ENCODE measurements at regions not wholly inside any gene's neighbourhood (a gene's known extent, or its start where the extent isn't known, plus 50 kb on each side); places are given as distances from the start of the nearest gene placed in this dataset.
"Not testable (repeated sequence)": the region's sequence is repeated elsewhere in the genome, so short reads cannot be mapped to it uniquely, and the experiment has no call there.

DNA sequence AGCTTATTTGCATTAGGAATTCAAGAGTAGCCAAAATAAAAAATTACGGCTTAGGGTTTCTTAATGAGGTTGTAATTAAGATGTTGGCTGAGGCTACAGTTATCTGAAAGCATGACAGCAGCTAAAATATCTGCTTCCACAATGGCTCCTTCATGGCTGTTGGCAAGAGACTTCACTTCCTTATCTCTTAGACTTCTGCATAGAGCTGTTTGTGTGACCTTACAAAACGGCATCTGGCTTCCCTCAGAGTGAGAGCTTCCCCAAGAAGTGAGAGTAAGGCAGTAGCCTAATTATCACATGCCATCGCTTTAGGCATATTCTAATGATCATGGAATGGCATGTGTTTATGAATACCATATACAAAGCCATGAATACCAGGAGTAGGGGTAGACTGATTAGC is 57.6 kb downstream of the CCDC59 start:
- H3K36me3 ChIP-seq (ENCODE audit: insufficient read depth, low read length) = no peaks in the 10 kb centered on the region
- no peak overlapping the region for H3K4me3 ChIP-seq
- H3K27ac ChIP-seq = no peak overlapping the region
- H3K9ac ChIP-seq (ENCODE audit: insufficient read length) = no peak overlapping the region
- H3K9me3 ChIP-seq (ENCODE audit: low read depth, low read length) = no peaks in the 10 kb centered on the region
- no peak for DNase-seq (ENCODE audit: low read depth, low spot score)
- TF ChIP-seq FOXP2 (optimal IDR thresholded peaks at IDR 0.05; ENCODE audit: control extremely low read depth, extremely low read length, insufficient read depth) (no peak), POLR2AphosphoS5 (IDR thresholded peaks at IDR 0.05; ENCODE audit: borderline replicate concordance, low read depth, low read length) (no peak), EZH2 (IDR thresholded peaks at IDR 0.05) (no peak)

DNA sequence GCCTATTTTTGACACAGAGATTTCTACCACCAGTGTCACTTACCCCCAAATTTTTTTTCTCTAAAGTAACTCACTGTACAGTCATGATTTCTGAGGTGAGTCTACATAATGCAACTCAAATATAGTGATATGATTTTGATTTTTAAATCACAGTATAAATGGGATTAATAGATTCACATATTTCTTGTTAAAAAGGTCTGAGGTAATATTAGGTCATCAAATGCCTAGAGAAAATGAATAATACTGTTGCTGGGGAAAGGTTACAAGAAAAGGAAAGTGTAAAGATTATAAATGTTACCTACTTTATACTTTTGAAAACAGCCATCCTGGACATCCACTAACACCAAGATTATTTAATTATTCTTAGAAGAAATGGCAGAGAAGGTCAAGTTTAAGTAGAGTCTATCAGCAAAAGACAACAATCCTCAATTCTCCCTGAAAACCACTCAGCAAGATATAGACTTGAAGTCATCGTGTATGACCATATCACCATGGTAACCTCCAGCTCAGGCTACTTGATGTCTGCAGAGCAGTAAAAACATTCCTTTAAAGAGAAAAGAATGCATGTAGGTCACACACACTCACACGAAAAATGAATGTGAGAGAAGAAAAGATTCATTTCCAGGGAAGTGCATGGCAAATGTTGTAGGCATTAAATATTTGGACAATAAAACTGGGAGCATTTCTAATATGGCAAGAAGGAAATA is 58.7 kb downstream of the CCDC59 start:
- no peak for DNase-seq (ENCODE audit: low read depth, low spot score)
- TF ChIP-seq EZH2 (IDR thresholded peaks at IDR 0.05) = no peak
- no peak for TF ChIP-seq FOXP2 (optimal IDR thresholded peaks at IDR 0.05; ENCODE audit: control extremely low read depth, extremely low read length, insufficient read depth)
- TF ChIP-seq POLR2AphosphoS5 (IDR thresholded peaks at IDR 0.05; ENCODE audit: borderline replicate concordance, low read depth, low read length) = no peak
- H3K36me3 ChIP-seq (ENCODE audit: insufficient read depth, low read length) = no peaks in the 10 kb centered on the region
- no peak overlapping the region for H3K9ac ChIP-seq (ENCODE audit: insufficient read length)
- H3K9me3 ChIP-seq (ENCODE audit: low read depth, low read length) = no peaks in the 10 kb centered on the region
- no peak overlapping the region for H3K27ac ChIP-seq
- H3K4me3 ChIP-seq = no peak overlapping the region

DNA sequence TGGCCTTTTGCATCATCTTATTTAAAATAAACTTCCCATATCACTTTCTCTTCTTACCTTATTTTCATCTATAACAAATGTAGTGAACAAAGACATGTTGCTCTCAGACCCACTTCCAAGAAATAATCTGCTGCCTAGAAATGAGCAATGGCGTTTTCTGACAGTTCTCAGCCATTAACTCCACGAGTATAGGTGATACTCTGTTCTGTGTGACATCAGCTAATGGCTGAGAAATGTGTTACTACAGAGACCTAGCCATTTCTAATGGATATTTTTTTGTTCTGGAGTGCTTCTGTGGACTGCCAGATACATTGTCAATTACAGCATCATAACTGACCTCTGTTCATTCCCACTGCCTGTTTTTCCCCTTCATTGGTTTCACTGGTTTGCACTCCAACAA is 67.8 kb downstream of the CCDC59 start:
- H3K9ac ChIP-seq (ENCODE audit: insufficient read length) = no peak overlapping the region
- no peaks in the 10 kb centered on the region for H3K36me3 ChIP-seq (ENCODE audit: insufficient read depth, low read length)
- H3K27ac ChIP-seq = no peak overlapping the region
- no peak for DNase-seq (ENCODE audit: low read depth, low spot score)
- H3K4me3 ChIP-seq = no peak overlapping the region
- H3K9me3 ChIP-seq (ENCODE audit: low read depth, low read length) = no peaks in the 10 kb centered on the region
- no peak for TF ChIP-seq FOXP2 (optimal IDR thresholded peaks at IDR 0.05; ENCODE audit: control extremely low read depth, extremely low read length, insufficient read depth)
- TF ChIP-seq EZH2 (IDR thresholded peaks at IDR 0.05) = no peak
- TF ChIP-seq POLR2AphosphoS5 (IDR thresholded peaks at IDR 0.05; ENCODE audit: borderline replicate concordance, low read depth, low read length) = no peak

DNA sequence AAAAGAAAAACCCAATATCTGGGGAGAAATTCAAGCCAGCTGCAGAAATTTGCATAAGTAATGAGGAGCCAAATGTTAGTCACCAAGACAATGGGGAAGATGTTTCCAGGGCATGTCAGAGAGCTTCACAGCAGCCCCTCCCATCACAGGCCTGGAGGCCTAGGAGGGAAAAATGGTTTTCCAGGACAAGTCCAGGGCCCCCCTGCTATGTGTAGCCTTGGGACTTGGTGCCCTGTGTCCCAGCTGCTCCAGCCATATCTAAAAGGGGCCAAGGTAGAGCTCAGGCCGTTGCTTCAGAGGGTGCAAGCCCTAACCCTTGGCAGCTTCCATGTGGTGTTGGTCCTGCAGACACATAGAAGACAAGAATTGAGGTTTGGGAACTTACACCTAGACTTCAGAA is 76.9 kb downstream of the CCDC59 start:
- not testable (repeated sequence) for H3K36me3 ChIP-seq (ENCODE audit: insufficient read depth, low read length); H3K9ac ChIP-seq (ENCODE audit: insufficient read length); DNase-seq (ENCODE audit: low read depth, low spot score); H3K9me3 ChIP-seq (ENCODE audit: low read depth, low read length); H3K4me3 ChIP-seq; H3K27ac ChIP-seq

DNA sequence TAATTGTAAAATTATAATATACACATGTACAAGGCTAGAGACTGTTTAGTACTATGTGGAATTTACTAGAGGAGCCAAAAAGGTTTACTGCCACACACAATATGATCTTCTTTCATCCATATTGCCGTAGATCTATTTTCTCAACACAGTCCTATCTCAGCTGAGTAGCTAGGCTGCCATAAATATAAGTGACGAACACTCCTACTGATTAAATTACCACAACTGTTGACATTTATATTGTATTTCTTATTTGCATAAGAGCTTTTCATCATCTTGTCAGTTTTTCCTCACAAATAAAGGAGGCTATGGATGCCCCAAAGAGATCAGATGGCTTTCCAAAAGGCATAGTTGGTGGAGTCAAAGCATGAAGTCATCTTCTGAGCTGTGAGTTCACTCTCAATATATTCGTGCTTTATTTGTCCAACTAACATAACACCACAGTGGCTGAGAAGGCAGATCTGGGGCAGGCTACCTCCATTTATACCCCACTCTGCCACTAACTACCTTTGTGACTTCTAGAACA is 78.6 kb downstream of the CCDC59 start:
- no peaks in the 10 kb centered on the region for H3K9me3 ChIP-seq (ENCODE audit: low read depth, low read length)
- H3K9ac ChIP-seq (ENCODE audit: insufficient read length) = no peak overlapping the region
- TF ChIP-seq POLR2AphosphoS5 (IDR thresholded peaks at IDR 0.05; ENCODE audit: borderline replicate concordance, low read depth, low read length) (no peak), FOXP2 (optimal IDR thresholded peaks at IDR 0.05; ENCODE audit: control extremely low read depth, extremely low read length, insufficient read depth) (no peak), EZH2 (IDR thresholded peaks at IDR 0.05) (no peak)
- H3K4me3 ChIP-seq = no peak overlapping the region
- DNase-seq (ENCODE audit: low read depth, low spot score) = no peak
- no peaks in the 10 kb centered on the region for H3K36me3 ChIP-seq (ENCODE audit: insufficient read depth, low read length)
- no peak overlapping the region for H3K27ac ChIP-seq

DNA sequence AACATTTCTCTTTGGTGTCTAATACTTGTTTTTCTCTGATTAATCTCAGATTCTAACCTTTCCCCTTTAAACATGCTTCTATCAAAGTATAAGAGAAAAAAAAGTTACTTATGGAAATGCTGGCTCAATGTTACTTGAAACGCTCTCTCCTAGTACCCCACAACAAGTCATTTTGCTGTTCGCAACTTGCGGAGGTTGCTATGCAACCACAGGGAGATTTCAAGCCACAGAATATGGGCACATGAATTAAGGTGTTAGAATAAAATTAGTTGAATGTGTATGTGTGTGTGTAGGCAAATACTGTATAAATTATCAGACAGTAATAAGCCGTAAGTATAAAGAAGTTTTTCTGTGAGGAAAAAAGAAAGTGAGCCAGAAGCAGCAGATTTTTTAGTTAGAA is 80.6 kb downstream of the CCDC59 start:
- no peak for DNase-seq (ENCODE audit: low read depth, low spot score)
- H3K9me3 ChIP-seq (ENCODE audit: low read depth, low read length) = no peaks in the 10 kb centered on the region
- no peak overlapping the region for H3K27ac ChIP-seq
- TF ChIP-seq FOXP2 (optimal IDR thresholded peaks at IDR 0.05; ENCODE audit: control extremely low read depth, extremely low read length, insufficient read depth) (no peak), POLR2AphosphoS5 (IDR thresholded peaks at IDR 0.05; ENCODE audit: borderline replicate concordance, low read depth, low read length) (no peak), EZH2 (IDR thresholded peaks at IDR 0.05) (no peak)
- H3K9ac ChIP-seq (ENCODE audit: insufficient read length) = no peak overlapping the region
- H3K4me3 ChIP-seq = no peak overlapping the region
- no peaks in the 10 kb centered on the region for H3K36me3 ChIP-seq (ENCODE audit: insufficient read depth, low read length)

DNA sequence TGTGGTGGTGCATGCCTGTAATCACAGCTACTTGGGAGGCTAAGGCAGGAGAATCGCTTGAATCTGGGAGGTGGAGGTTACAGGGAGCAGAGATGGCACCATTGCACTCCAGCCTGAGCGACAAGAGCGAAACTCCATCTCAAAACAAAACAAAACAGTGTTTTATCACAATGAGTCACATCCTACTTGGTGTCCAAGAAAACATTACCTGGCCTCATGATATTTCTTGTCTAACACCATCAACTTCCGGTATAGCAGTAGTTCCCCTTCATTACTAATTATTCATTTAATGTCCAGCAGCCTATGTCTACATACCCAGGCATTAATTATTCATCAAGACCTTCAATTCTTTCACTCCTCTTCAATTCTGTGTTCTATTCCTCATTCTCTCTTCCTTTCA is 115.5 kb downstream of the CCDC59 start:
- H3K27ac ChIP-seq = no peak overlapping the region
- no peak for DNase-seq (ENCODE audit: low read depth, low spot score)
- TF ChIP-seq EZH2 (IDR thresholded peaks at IDR 0.05) = no peak
- TF ChIP-seq POLR2AphosphoS5 (IDR thresholded peaks at IDR 0.05; ENCODE audit: borderline replicate concordance, low read depth, low read length) = no peak
- TF ChIP-seq FOXP2 (optimal IDR thresholded peaks at IDR 0.05; ENCODE audit: control extremely low read depth, extremely low read length, insufficient read depth) = no peak
- H3K9ac ChIP-seq (ENCODE audit: insufficient read length) = no peak overlapping the region
- no peaks in the 10 kb centered on the region for H3K36me3 ChIP-seq (ENCODE audit: insufficient read depth, low read length)
- H3K9me3 ChIP-seq (ENCODE audit: low read depth, low read length) = no peaks in the 10 kb centered on the region
- H3K4me3 ChIP-seq = no peak overlapping the region

DNA sequence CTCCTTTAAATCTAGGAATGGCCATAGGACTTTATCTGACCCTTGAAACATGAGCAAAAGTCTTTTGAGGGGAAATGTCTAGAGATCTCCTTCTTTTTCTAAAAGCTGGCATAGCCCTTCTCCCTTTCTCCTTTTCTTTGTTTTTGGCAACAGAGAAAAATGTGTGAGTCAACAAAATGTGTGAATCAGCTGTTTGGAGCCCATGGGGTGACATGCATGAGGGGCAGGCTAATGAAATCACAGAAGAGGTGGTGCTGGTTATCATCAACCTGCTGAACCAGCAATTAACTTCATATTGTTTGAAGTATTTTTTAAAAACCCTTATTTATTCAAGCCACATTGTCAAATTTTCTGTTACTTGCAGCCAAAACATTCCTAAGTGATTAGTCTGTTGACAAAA is 132.3 kb downstream of the CCDC59 start:
- no peak overlapping the region for H3K9ac ChIP-seq (ENCODE audit: insufficient read length)
- no peak overlapping the region for H3K27ac ChIP-seq
- no peaks in the 10 kb centered on the region for H3K9me3 ChIP-seq (ENCODE audit: low read depth, low read length)
- no peak for TF ChIP-seq POLR2AphosphoS5 (IDR thresholded peaks at IDR 0.05; ENCODE audit: borderline replicate concordance, low read depth, low read length)
- TF ChIP-seq FOXP2 (optimal IDR thresholded peaks at IDR 0.05; ENCODE audit: control extremely low read depth, extremely low read length, insufficient read depth) = no peak
- TF ChIP-seq EZH2 (IDR thresholded peaks at IDR 0.05) = no peak
- H3K36me3 ChIP-seq (ENCODE audit: insufficient read depth, low read length) = no peaks in the 10 kb centered on the region
- no peak overlapping the region for H3K4me3 ChIP-seq
- DNase-seq (ENCODE audit: low read depth, low spot score) = no peak

DNA sequence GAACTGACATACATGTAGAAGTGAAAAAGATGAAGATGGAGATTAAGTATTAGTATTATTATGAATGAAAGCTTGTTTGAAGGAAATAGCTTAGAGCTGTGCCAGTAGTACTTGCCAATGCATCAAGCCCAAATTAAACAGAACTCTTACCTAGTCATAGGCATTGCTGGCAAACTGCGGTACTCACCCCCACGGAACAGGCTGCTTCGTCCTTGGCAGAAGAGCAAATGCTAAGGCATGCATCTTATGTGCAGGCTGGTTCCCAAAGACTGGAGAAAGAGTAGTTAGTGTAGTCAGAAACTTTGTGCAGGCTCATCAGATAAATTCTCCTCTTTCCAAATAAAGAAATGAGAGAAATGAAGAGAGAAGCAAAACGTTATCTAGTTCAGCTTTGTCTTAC is 134.8 kb downstream of the CCDC59 start:
- Histone ChIP-seq H3K9ac (ENCODE audit: insufficient read length) (no peak overlapping the region), H3K36me3 (ENCODE audit: insufficient read depth, low read length) (no peaks in the 10 kb centered on the region), H3K27ac (no peak overlapping the region), H3K9me3 (ENCODE audit: low read depth, low read length) (no peaks in the 10 kb centered on the region), H3K4me3 (no peak overlapping the region)
- TF ChIP-seq EZH2 (IDR thresholded peaks at IDR 0.05) = no peak
- TF ChIP-seq FOXP2 (optimal IDR thresholded peaks at IDR 0.05; ENCODE audit: control extremely low read depth, extremely low read length, insufficient read depth) = no peak
- no peak for TF ChIP-seq POLR2AphosphoS5 (IDR thresholded peaks at IDR 0.05; ENCODE audit: borderline replicate concordance, low read depth, low read length)
- DNase-seq (ENCODE audit: low read depth, low spot score) = no peak
